GM19324 (cell line): ENCODE measurements at regions not wholly inside any gene's neighbourhood (a gene's known extent, or its start where the extent isn't known, plus 50 kb on each side); places are given as distances from the start of the nearest gene placed in this dataset.
"Not testable (repeated sequence)": the region's sequence is repeated elsewhere in the genome, so short reads cannot be mapped to it uniquely, and the experiment has no call there.

Source experiments
- ATAC-seq: cut with Tn5 transposase; IDR thresholded peaks from one replicate; pipeline ENCODE4 v1.9.1; 2021; ENCODE audit warnings: mild to moderate bottlenecking, moderate library complexity; ENCODE audit not compliant: unreplicated experiment, low FRiP score

DNA sequence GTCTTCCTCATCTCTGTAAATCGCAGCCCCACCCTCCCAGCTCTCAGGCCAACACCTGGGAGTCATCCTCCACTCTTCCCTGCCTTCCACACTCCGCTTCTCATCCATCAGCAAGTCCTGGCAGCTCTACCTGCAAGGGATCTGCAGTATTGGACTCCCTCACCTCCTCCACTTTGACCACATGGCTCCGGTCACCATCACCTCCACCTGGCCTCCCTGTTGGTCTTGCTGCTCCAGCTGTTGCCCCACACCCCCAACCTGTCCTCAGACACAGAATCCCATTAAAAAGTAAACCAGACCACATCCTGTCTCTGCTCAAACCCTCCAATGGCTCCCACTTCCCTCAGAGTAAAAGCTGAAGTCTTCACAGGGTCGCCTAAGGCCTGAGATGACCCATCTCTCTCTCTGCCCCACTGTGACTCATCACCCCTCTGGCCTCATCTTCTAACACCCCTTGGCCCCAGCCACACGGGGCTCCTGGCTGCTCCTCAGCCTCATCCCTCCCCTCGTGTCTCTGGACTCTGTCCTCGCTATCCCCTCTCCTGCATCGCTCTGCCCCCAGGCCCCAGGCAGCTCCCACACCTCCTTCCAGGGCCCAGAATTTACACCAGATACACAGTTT, 185.1 kb upstream of the SULF2 start:
- ATAC-seq, result no peak

DNA sequence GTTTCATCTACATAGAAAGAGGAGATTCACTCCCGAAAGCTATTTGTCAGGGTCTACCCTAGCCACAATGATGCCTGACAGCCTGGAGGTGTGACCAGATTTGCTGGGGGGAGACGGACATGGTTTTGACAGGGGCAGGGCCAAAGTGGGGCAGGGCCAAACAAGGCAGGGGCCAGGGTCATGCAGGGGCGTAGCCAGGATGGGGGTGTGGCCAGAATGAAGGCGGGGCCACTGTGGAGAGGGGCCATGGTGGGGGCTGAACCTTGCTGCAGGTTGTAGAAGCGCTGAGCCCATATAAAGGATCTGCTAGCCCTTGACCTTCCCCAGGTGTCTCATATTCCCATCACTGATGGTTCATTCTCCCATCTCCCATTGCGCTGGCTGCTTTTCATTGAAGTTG, 184.1 kb upstream of the SULF2 start:
- ATAC-seq, result no peak

DNA sequence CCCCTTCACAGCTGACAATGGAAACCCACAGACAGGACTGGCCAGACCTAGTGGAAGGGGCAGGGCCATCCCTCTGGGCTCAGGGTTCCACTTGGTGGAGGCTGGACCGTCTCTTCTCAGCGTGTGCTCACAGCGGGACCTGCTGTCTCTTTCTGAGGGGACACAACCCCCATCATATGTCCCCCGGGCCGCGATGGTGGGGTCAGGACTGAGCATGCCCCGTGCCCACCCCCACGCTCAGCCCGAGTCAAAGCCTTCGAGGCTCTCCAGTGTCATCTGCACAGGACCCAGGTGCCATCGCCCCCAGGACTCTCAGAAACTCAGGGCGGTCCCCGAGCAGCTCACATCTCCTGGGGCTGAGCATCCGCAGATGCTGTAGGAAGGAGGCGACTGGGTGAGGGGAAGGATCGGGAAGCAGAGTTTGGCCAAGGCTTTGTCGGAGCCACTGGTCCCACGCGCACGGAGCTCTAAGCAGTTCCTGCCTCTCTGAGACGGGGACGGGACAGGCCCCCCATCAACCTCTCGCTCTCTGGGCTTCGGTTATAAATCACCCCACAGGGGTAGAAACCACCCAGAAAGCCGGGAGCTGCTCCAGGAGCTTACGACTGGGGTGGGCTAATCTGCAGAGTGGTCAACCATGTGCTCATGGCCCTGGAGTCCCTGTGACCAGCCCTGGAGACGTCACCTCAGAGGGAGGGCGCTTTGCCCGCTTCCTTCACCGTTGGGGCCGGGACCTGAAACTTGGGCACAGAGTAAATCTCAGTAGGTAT, 183.4 kb upstream of the SULF2 start:
- no peak for ATAC-seq

DNA sequence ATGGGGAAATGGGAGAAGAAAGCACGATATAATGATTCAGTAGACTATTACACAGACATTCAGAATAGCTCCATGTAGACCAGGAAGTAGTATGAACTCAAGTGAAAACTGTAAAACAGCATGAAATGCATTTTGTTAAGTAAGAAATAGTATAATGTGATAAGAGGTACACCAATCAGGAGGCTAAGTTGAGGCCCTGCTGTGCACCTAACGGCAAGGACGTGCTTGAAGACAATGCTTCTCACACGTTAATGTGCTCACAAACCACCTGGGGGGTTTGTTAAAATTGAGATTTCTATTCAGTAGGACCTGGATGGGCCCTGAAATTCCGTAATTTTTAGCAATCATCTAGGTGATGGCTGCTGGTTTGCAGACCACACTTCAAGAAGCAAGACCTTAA, 178.9 kb upstream of the SULF2 start:
- no peak for ATAC-seq

DNA sequence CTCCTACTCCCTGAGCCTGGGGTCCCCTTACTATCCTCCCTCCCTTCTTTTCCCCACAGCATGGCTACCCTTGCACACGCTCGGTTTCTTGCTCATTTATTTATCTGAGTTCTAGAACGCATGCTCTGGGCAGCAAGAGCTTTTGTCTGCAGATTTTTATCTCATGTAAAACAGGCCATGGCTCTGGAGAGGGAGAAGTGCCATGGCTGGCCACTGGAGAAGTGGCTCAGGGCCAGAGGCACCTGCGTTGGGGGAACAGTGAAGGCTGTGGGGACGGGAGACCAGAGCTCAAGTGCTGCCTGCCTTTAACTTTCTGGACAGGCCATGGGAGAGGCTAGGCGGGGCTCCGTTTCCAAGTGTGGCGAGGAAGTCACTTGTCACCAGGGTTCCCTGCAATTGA, 177.7 kb upstream of the SULF2 start:
- ATAC-seq, result no peak

DNA sequence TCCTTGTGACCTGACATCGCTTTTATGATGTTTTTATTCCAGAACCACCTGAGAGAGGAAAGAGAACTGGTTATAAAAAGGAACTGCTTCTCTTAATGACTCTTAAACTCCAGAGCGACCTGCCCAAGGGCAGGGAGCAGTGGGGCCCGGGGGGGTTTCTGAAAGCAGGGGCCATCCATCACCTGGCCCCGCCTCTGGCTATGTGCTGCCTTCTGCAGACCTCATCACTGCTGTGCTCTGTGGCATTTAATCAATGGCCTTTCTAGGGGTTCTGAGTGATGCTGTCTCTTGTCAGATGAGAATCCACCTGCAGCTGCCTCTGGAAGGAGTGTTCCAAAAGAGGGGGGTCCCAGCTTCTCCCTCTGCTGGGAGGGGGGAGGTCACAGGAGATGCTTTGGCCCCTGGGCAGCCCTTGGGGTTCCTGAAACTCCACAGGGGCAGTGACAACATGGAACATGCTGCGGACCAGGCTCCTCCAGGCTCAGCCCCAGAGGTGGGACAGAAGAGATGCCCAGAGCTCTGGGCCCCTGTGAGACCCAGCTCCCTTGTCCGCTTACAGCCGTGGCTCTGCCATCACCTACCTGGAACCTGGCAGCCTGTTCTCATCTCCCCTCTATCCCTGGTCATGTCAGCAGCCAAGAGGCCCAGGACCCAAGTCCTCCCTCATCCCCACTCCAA, 177.1 kb upstream of the SULF2 start:
- no peak for ATAC-seq

DNA sequence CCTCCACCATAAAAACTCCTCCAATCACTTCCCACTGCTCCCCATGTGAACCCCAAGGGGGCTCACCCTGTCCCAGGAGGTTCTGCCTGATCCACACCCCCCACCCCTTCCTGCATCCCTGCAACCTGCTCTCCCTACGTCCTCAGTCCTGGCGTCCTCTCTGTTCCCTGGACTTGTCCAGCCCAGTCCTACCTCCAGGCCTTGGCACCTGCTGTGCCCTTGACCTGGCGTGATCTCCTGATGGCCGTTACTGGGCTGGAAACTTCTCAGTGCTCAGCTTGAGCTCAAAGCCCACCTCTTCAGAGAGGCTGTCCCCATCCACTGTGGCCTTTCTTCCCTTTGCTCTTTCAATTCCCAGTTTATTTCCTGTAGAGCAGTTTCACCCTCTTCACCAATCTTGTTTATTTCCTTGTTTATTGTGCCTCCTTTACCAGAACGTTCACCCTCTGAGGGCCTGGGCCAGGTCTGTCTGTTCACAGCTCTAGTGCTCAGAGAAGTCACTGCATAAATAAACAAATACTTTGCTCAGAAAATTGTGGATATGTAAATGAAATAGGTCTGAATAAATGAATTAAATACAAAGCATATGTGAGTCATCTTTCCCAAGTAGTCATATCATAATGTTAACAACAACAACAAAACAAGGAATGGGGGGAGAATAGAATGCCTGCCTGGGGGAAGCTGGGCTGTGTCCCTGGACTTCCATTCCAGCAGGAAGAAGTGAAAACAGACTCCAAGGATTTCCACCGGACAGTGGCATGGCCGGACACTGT, 175.7 kb upstream of the SULF2 start:
- ATAC-seq, result no peak

DNA sequence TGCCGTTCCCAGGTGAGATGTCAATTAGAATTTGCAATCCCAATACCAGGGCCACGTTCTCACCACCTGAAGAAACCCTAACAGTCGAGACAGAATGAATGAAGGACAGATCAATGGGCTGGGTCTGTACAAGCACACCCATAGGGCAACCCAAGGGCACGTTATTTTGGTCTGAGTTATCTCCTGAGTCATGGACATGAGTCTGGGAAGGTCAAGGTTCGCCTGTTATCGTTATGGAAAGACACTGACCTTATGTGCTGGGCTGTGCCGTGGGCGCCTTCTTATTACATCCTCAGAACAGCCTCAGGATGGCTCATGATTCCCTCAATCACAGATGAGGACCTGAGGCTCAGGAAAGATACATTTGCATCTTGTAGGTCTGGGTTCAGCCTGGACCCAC, 175.0 kb upstream of the SULF2 start:
- no peak for ATAC-seq

DNA sequence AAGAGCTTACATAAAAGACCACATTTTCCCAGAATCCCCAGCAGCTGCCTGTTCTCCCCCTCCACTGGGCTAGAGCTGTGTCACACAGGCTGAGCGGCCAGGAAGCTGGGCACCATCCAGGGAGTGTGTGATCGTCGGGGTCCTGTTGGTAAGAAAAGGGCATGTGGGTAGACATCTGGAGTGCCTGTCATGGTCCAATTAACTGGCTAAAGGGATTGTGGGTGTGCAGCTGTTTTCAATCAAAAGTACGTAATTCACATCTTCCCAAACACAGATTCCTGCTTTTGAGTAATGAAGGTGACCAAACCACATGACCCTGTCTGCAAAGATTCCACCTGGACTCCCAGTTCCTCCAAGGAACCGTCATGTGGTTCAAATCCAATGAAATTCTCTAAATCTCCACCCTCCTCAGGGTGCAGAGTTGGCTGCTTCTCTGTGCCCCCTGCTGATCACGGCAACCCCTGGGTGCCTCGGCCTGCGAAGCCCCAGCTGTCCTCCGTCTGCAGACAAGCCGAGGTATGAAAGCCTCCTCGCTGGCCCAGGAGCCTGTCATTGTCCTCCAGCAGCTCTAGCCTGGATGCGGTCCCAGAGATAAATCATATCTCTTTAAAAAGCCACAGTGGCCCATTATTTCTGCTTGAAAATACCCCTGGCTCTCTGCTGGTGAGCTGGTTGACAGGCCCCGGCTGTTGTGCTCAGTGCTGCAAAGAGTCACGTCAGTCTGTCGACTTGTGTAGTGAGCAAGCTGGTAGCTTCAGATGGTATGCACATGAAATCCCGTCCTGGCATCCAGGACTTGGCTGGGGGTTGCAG, 172.9 kb upstream of the SULF2 start:
- not testable (repeated sequence) for ATAC-seq

DNA sequence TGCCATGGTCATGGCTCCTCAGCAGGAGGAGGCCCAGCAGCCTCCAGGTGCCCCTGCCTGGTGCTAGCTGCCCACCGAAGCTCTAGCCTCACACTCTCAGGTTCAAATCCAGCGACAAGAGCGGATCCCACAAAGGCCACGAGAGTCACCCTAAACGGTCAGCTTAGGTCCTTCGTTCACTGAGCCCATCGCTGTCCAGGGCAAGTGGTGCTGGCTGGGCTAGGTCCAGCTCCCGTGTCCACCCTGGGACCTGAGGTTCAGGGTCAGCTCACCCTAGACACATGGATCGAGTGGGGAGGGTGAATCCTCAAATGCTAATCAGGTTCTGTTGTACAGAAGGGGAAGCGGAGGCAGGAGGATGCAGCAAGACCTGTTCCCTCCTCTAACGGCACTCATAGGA, 171.9 kb upstream of the SULF2 start:
- ATAC-seq, result no peak

DNA sequence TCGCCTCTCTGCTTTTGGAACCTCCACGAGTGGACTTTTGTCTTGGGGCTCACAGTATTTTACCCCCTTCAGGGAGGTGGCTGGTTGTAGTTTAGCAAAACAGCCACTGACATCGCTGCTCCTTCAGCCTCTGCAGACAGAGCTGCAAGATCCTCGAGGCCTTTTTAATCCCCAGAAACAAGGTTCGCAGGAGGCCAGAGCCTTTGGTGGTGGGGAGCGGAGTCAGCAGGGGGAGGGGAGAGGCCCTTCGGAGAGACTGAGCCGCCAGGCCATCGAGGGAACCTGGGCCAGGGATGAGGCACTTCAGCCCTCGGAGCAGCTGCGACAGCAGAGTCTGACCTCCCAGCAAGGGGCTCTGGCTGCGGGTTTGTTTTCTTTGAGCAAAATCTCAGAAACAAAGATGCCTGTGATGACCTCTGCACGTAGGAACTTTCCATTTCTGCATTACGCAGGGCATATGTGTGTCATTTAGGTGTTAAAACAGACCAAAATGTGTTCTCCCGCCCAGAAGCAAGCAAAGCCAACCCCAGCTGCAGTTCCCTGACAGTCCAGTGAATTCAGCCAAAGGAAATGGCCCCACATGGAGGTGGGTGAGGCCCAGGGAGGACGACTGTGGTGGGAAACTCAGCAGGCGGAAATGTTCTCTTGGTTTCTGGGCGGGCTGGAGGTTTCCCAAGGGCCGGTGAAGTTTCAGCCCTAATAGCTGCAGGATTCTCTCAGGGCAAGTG, 171.2 kb upstream of the SULF2 start:
- ATAC-seq, result no peak

DNA sequence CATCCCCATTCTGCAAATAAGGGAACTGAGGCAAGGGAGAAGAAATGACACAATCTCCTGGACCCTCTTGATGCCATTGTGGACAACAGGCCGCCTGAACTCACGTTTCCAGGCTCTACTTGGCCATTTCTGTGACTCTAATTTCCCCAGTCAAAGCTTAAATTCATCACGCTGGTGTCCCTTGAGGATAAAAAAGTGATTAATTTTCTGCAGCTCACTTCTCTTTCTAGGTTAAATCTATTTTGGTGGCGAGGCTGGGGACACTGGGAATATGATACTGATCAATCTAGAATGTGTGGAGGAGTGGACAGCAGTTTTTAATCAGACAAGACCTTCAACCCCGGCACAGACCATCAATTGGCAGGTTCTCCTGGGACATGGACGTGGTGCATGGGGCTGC, 168.2 kb upstream of the SULF2 start:
- no peak for ATAC-seq

DNA sequence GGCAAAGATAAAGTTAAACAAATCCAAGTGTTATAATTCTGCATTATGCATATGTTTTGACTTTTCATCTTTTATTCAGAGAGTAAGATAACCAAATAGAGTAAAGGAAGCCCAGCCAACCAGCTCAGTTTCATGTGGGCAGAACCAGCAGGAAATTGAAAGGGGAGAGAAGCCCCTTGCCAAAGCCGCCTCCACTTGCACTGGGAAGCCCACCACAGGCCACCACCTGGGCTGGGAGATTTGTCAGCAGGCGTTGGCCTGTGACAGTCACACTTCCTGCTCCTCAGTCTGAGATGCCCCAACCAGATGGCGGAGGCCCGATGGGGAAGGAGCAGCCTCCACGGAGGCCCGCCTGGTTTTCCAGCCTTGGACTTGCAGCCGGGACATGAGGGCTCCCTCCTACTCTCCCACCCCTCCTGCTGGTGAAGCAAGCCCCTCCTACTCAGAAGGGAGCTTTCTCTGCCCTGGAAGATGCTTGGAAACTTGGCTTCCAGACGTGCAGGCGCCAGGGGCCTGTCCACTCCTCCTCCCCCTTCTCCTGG, 166.8 kb upstream of the SULF2 start:
- no peak for ATAC-seq

DNA sequence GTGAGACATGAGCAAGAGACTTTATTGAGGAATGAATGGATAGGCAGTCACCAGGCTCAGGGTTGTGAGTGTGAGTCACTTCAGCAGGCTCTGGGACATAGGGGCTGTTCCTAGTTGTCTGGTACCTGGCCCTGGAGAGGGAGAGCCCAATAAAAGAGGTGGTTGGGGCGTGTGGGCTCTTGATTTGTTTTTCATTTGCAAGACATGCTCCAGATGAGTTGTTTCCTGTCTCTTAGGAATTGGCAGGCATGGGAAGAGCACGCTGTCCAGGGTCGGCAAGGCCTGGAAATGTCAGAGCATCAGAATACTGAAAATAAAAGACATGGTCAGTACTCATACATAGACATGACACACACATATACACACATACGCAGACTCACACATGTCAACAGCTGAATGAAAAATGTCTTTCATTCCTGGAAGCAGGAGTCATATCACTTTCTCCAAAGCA, 166.3 kb upstream of the SULF2 start:
- no peak for ATAC-seq

DNA sequence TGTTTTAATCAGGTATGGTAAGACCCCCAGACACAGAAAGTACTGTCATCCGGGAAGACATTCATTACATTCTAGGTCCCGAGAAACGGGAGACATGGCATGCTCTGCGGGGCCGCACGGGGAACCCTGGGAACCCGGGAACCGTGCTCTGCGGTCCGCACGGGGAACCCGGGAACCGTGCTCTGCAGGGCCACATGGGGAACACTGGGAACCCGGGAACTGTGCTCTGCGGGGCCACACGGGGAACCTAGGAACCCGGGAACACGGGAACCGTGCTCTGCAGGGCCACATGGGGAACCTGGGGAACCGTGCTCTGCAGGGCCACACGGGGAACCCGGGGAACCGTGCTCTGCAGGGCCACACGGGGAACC, 165.6 kb upstream of the SULF2 start:
- no peak for ATAC-seq

DNA sequence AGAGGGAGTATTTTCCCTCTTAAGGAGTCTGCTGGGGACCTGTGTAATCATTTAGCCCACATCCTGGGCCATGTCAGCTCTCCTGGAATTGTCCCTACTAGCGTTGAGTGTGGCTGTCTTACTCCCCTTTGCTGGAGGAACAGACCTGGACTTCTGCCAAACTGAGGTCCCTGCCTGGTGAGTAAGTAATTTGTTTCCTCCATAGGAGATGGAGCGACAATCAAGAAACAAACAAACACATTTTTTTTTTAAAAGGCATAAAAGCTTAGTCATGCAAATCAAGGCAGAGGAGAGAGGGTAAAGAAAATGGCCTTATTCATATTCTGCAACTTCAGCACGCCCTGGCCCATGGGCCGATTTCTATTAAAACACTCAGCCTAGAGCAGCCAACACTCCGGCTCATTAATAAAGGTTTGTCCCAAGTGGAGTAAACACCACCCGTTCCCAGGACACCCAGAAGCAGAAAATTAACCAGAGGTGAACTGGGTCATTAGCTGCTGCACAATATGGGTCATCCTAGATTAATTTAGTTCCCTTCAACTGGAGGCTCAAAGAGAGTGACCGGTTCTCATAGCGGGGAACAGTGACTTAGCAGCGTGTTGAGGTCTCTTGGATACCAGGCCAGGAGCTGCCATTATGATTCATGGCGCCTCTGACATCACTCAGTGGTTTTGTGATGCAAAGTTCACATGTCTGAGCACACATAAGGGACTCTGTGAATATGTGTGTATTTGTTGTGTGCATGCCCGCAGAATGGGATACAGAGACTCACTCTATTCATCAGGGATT, 165.0 kb upstream of the SULF2 start:
- ATAC-seq, result no peak

DNA sequence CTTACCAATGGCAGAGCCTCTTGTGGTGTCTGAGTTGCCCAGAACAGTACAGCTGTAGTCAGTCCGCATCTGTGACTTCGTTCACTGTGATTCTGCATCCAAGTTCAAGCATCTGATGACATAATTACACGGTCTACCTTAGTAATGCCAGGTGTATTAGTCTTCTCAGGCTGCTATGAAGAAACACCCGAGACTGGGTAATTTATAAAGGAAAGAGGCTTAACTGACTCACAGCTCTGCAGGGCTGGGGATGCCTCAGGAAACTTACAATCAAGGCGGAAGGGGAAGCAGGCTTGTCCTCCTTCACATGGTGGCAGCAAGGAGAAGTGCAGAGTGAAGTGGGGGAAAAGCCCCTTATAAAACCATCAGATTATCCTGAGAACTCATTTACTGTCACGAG, 163.9 kb upstream of the SULF2 start:
- ATAC-seq, result no peak

DNA sequence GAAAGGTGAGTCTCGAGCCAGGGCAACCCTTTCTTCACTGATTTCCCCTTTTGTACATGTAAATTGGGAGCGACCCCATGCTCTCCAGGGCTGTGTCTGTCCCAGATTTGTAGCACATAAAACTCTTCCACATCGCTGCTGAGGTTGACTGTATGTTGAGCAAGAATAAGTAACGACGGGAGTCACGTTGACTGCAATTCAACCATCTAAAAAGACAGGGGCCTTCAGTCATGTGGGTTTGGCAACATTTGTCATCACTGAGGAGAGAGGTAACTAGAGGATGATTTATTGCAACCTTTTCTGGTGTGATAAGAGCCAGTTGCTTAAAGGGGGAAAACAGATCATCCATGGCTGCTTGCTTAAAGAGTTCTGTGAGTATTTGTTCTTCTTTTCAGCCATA, 159.4 kb upstream of the SULF2 start:
- no peak for ATAC-seq

DNA sequence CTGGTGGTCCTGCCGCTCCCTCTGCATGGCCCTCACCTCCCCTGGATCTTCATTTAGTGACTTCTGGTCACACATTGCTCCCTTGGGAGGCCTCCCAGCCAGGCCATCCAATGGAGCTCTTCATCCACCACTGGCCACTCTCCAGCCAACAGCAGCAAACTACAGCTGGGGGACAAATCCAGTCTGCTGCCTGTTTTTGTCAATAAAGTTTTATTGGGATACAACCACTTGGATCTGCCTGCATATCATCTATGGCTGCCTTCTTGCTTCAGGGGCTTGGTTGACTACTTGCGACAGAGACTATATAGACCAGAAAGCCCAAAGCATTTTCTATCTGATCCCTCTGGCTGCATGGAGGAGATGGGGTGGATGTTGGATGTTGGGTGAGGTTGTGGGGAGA, 156.6 kb upstream of the SULF2 start:
- ATAC-seq, result no peak
